HG03103 (cell line): ENCODE measurements at regions not wholly inside any gene's neighbourhood (a gene's known extent, or its start where the extent isn't known, plus 50 kb on each side); places are given as distances from the start of the nearest gene placed in this dataset.
"Not testable (repeated sequence)": the region's sequence is repeated elsewhere in the genome, so short reads cannot be mapped to it uniquely, and the experiment has no call there.

Experiments used
- ATAC-seq: cut with Tn5 transposase; IDR thresholded peaks from one replicate; pipeline ENCODE4 v1.9.1; 2021; ENCODE audit warnings: low read depth; ENCODE audit not compliant: unreplicated experiment

DNA sequence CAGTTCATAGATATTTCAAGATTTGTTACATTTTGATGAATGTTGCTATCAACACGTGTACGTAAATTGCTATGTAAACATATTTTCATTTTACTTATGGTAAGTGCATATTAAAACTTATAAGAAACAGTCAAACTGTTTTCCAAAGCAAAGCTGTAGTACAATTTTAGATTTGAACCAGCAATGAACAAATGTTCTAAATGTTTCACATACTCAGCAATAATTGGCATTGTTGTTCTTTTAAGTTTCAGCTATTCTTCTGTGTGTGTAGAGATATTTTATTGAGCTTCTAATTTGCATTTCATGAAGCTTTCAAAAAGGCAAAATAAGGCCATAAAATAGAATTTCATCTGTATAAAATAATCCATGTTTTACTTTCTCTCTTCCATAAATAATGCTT lies 1433.2 kb downstream of the LRFN5 start:
- no peak for ATAC-seq

DNA sequence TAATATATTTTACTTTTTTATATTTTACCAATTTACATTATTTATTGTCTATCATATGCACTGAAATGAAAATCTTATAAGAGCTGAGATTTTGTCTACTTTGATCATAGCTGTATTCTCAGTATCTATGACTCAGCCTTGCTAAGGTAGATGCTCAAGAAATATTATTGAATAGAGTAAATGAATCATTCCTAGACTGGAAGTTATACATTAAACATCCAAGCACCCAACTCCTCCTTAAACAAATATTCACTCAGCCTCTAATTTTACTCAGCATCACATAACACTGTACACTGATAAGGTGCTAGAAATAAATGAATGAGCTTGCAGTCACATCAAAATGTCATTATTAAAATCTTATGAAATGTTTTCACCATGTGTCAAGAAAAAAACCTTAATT lies 1424.9 kb downstream of the LRFN5 start:
- ATAC-seq: no peak

DNA sequence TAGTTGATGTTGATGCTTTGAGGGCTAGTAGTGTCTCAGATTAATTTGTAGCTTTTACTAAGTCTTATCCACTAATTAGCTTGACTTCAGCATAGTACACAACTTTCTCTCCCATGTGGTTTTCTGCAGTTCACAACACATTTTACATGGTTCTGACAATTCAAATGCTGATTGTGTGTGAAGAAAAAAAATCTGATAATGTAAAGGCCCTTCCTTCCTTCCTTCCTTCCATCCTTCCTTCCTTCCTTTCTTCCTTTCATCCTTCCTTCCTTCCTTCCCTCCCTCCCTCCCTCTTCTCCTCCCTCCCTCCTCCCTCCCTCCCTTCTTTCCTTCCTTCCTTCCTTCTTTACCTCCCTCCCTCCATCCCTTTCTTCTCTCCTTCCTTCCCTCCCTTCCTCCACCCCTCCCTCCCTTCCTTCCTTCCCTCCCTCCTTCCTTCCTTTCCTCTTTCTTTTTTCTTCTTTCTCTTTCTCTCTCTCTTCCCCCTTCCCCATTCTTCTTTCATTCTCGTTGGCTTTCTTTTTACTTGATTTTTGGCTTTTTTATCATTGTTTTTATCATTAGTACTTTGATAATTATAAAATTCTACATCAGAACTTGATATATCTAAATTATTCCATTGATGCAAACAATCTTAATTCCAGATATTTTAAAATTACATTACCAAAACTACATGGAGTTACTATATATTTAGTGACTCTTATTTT lies 1415.6 kb downstream of the LRFN5 start:
- no peak for ATAC-seq

DNA sequence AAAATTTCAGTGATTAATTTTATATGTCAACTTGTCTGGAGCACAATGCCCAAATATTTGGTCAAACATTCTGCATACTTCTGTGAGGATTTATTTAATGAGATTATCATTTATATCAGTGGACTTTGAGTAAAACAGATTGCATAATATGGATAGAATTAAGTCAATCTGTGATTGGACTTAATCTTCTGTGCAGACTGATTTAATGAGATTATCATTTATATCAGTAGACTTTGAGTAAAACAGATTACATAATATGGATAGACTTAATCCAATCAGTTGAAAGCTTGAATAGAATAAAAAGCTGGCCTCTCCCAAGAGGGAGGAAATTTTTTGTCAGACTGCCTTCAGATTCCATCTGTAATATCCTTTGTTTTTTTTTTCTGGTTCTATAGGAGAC lies 1413.2 kb downstream of the LRFN5 start:
- no peak for ATAC-seq

DNA sequence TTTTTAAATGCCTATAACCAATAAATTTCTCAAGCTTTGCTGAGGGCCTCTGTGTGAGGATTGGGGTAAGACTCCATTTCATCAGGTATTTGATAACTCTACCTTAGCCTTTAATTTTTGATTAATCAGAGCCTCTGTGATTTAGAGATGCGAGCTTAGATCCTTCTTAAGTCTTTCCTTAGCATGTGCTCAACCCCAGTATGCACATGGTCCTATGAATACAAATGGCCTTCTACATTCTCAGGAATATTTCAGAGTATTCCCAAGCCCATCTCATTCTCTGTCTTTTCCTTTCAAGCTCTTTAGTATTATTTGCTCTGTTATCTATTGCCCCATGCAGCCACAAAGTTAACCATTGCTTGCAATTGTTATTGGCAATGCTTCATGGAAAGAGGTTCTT lies 1407.7 kb downstream of the LRFN5 start:
- no peak for ATAC-seq

DNA sequence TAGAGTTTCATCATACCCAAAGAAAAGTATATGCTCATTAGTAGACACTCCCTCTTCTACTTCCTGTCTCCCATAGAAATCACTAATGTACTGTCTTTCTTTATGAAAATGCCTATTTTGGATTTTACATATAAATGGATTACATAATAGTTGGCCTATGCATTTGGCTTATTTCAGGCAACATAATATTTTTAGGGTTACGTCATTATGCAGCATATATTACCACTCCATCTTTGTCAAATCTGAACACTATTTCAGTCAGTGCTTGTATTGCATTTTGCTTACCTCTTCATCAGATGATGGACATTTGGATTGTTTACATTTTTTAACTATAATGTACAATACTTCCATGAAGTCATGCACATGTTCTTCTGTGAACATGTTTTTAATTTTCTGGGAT lies 1406.1 kb downstream of the LRFN5 start:
- ATAC-seq: no peak

DNA sequence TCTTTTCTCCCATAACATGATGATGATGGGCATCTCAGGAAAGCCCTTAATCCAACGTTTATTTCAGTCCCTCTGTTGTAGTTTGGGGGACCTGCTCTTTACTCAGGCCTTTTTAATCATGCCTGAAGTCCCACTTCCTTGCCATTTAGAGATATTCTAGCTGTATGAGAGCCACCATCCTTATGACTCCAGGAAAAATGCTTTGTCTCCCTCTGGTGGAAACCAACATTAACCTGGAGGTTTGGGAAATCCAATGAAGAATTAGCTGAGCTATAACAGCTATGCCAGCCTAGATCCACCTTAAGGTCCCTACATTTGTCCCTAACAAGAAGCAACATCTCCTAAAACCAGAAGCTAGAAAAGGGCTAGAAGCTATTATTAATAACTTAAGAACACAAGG lies 1399.1 kb downstream of the LRFN5 start:
- ATAC-seq: no peak

DNA sequence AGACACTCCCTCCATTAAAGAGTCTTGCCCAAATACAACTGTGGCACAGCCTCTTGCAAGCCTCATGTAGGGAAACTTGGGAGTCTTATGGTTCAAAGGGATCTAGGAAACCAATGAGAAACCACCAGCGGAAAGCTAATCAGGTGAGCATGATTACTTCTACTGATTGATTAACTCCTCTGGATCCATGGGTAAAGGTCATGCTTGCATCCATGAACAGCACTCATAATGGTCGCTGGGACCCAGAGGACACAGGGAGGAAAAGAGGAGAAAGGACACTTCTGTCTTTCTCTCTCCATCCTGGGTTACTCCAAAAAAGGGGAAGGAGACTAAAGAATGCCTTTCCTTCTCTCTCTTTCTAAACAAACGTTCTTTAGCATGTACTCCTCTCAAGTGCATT lies 1397.2 kb downstream of the LRFN5 start:
- ATAC-seq: no peak

DNA sequence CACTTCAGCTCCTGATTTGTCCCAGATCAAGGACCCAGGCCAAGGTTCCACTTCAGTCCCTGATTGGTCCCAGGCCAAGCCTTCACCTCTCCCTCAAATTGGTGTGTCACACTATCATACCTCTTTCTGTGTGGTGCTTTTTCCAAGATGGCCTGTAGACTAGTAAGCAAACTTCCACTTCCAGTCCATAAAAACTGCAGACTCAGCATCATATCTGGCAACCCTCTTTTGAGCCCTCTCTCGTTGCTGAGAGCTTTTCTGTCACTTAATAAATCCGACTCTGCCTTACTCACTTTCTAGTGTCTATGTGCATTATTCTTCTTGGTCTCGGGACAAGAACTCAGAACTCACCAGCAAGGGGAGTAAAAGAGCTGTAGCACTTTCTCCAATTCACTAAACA lies 1395.1 kb downstream of the LRFN5 start:
- ATAC-seq: no peak

DNA sequence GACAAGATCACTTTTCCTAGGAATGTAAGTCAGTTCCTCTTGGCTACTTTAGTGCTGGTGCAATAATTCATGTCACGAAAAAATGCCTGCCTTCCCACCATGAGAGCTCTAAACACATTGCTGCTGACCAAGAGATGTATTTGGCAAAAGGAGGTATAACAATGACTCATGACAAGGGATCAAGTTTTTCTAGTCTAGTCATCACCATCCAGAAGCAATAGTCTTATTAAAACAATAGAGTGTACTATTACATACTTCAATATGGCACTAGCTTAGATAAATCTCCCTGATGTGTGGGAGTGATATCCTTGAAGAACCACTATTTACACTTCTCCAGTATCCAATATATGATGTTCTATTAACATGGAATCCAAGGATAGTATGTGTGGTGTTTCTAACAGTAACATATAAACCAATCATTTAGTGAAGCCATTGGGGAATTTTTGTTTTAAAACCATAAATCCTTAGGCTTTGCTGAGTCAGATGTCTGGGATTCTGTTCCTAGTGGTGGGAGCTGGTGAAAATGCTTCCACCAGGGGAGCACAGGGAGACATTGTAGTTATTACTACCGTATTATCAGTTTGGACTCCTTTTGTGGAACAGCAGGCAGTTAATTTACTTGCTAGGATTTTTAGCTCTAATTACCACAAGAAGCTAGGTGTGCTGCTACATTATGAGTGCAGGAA lies 1387.5 kb downstream of the LRFN5 start:
- no peak for ATAC-seq

DNA sequence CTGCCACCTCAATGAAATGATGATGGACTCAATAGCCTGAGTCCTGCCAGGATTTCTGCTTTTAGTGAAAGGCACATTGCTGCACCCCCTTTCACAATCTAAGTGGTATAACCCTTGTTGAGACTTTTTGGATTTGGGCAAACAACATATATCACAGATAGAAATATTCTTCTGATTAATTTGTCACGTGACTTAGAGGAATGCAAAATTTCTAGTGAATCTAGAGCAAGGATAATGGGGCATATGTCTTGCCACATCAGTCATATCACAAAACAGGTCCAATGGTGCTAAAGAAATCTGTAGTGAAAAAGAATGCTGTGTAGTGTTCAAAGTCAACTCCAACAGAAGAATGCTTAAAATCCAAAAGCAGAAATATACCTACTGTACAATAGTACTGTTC lies 1386.3 kb downstream of the LRFN5 start:
- no peak for ATAC-seq

DNA sequence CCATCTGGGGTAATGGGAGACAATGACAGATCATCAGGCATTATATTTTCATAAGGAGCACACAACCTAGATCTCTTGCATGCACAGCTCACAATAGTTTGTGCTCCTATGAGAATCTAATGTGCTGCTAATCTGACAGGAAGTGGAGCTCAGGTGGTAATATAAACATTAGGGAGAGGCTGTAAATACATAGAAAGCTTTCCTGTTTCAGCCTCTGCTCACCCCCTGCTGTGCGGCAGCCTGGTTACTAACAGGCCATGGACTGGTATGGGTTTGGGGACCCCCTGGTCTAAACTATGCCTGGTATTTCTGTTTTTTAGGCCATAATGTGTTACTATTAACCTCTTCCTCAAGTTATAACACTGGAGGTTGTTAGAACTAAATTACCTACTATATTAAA lies 1373.7 kb downstream of the LRFN5 start:
- ATAC-seq: no peak

DNA sequence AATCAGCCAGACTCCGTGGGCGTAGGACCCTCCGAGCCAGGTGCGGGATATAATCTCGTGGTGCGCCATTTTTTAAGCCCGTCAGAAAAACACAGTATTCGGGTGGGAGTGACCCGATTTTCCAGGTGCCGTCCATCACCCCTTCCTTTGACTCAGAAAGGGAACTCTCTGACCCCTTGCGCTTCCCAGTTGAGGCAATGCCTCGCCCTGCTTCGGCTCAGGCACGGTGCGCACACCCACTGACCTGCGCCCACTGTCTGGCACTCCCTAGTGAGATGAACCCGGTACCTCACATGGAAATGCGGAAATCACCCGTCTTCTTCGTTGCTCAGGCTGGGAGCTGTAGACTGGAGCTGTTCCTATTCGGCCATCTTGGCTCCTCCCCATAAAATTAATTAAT lies 1366.5 kb downstream of the LRFN5 start:
- not testable (repeated sequence) for ATAC-seq

DNA sequence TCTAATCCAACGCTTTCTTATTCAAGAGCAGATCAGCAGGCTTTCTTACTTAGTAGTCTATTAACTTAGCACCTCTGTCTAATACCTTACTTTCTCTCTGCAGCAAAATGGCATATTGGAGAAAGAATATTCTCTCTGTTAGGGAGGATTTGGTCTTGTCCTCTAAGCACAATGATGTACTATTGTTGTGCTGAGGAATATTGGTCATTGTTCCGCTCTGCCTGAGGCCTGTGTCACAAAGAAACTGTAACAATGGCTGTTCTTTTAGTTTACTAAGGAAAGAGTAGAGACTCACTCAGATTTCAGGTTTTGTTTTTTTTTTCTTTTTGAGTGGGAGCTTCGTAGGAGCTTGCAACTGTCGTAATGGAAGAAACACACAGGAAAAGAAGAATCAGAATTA lies 1358.8 kb downstream of the LRFN5 start:
- ATAC-seq: no peak

DNA sequence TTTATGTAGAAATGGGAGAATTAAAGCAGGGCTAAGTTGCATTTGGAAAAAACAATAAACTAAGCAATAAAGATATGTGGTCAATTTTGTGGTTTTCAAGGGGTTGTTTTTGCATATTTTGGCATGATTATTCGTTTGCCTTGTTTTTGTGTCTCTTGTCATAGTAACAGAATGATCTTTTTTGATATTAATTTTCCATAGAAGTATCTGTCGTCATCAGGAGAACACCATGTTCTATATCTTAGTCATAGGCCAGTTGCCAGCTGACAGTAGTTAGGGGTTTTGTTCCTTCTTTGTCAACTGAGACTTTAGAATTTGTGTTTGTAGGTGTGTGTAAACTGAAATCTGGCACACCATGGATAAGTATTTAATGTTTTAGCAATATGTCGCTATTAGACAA lies 1354.8 kb downstream of the LRFN5 start:
- ATAC-seq: no peak

DNA sequence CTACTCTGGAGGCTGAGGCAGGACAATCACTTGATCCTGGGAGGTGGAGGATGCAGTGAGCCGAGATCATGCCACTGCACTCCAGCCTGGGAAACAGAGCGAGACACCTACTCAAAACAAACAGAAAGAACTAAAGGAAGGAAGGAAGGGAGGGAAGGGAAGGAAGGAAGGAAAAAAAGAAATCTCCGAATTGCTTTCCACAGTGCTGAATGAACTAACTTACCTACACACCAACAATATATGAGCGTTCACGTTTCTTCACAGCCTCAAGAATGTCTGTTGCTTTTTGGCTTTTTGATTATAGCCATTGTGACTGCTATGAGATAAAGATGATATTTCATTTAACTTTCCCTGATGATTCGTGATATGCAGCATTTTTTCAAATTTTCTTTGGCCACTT lies 1343.7 kb downstream of the LRFN5 start:
- no peak for ATAC-seq

DNA sequence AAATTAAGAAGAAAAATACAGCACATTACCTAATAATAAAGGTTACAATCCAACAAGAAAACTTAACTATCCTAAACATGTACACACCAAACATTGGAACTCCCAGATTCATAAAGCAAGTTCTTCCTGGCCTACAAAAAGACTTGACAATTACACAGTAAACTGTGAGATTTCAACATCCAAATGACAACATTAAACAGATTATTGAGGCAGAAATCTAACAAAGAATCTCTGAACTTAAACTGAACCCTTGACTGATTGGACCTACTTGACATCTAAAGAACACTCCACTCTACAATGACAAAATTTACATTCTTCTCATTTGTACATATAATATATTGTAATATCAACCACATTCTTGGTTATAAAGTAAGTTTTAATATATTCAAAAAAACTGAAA lies 1341.3 kb downstream of the LRFN5 start:
- no peak for ATAC-seq

DNA sequence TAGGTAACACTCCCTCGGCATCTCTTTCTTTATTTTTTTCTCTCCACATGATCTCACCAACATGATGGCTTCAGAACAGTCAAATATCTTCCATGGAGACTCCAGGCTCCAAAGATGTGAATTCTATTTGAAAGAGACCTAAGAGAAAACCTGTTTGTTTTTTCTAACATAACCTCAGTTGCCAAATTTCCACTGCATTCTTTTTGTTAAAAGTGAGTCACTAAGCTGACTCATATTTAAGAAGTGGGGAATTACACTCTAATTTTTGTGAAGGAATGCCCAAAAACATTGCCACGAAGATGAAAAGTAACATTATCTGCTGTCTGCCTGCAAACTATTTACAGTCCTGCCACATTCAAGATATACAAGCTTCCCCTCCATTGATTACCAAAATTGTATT lies 1337.6 kb downstream of the LRFN5 start:
- no peak for ATAC-seq

DNA sequence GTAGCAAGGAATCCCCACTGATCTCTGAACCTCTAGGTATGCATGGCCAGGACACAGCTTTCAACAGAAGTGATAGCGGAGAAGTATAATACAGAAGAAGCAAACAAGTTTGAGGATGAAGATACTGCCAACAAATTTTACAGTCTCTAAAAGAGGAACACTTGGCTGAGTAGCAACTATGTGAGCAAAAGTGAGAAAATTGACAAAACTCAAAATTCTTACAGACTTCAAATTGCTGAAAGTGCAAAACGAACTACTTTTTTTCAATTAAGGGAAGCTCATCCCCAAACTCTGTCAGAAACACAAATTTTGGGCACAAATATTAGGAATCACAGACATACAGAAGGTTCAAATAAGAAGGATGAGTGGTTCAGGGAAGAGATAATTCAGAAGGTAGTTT lies 1324.6 kb downstream of the LRFN5 start:
- ATAC-seq: no peak

DNA sequence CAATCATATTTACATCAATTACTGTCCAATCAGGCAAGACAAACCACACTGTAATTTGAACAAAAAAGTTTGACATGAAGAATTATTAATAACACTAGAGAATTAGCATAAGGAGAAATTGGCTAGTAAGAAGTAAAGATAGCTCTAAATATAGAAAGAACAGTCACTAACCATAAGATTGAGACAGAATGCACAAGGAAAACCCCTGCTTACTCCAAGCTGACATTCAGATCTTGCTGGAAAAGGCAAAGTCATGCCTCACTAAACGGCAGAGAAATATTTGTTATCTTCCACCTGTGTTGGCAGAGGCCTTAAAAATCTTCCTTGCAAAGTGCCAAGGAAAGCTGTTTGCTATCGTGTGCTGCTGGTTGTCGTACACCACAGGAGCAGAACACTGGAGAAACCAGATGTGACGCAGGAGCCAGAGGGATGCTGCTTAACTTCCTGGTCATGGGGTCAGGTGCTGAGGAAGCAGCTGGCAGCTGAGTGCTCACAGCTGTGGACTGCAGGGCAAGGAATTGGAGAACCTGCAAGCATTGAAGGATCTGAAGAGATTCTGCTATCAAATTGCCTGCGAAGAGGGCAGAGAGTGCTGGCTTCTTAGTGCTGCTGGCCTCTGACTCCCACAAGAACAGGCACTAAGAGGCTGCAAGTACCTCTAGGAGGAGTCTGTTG lies 1323.3 kb downstream of the LRFN5 start:
- ATAC-seq: no peak

DNA sequence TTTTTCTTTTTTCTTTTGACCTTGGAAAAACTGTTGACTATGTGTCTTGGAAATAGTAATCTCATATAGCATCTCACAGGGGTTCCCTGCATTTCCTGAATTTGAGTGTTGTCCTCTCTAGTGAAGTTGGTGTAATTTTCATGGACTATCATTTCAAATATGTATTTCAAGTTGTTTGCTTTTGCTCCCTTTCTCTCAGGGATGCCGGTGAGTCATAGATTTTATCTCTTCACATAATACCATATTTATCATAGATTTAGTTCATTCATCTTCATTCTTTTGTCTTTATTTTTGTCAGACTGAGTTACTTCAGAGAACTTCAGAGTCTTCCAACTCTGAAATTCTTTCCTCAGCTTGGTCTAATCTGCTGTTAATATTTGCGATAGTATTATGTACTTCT lies 1320.6 kb downstream of the LRFN5 start:
- no peak for ATAC-seq

DNA sequence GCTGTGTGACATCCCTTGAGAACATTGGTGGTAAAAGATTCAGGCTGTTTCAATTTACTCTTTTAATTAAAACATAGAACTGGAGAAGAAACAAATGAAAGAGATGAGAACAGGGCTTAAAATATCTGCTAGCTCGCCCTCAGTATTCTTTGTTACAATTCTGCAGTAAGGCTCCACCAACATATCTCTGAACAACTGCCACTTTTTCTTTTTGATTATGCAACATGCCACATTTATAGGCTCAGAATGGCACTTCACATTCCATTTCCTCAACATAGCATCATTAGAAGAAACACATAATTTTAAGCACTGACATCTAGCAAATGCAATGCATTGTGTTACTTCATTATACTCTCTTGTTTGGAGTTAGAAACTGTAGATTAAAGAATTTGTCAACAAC lies 1315.2 kb downstream of the LRFN5 start:
- no peak for ATAC-seq
